ENCODE measurements at regions not wholly inside any gene's neighbourhood (a gene's known extent, or its start where the extent isn't known, plus 50 kb on each side); places are given as distances from the start of the nearest gene placed in this dataset.

- TF ChIP-seq CTCF (IDR thresholded peaks at IDR 0.05) = no peak
- TF ChIP-seq POLR2A (IDR thresholded peaks at IDR 0.05) = no peak
- no peak for TF ChIP-seq POLR2AphosphoS5 (IDR thresholded peaks at IDR 0.05)
These were observed 80.5 kb upstream of the NEO1 start for GRCh38 chr15:72971766-72972165.

Data from prostate gland (tissue), 2 donors.